B cell (primary cell): ENCODE measurements at regions not wholly inside any gene's neighbourhood (a gene's known extent, or its start where the extent isn't known, plus 50 kb on each side); places are given as distances from the start of the nearest gene placed in this dataset.

Source experiments
- ATAC-seq: fragments of 200-7000 bp; cut with Tn5 transposase; one replicate; pipeline ENCODE4 v1.10.0; 2021; ENCODE audit warnings: low read depth, mild to moderate bottlenecking, moderate number of reproducible peaks, moderate library complexity
- CTCF ChIA-PET: fragments of 350-600 bp; sonication (Branson Sonifier 250); formaldehyde crosslinking; loops from one replicate; lab custom pipeline; 2021; ENCODE audit warnings: antibody characterized with exemption, inconsistent platforms; lab: Charles Lee
- POLR2A ChIA-PET: fragments of 350-600 bp; sonication (Branson Sonifier 250); formaldehyde crosslinking; loops from one replicate; lab custom pipeline; 2021; ENCODE audit warnings: antibody characterized with exemption; lab: Charles Lee
- DNase-seq: peaks from one replicate; pipeline ENCODE4 v3.0.0; 2013
- H2AFZ ChIP-seq: 2 replicates; pipeline ENCODE4 v1.6.1; 2012; ENCODE audit warnings: mild to moderate bottlenecking, low read depth, low read length; ENCODE audit not compliant: insufficient read depth, poor library complexity, severe bottlenecking
- H3K27ac ChIP-seq, 2 donors: 1 replicate in 1 of 2; 2 replicates in 1 of 2; pipeline ENCODE4 v1.5.1; 2012 to 2013; ENCODE audit warnings: low read length in 2 of 2, mild to moderate bottlenecking in 2 of 2, moderate library complexity in 1 of 2
- H3K27me3 ChIP-seq, 4 experiments: fragments of 200-600 bp in 1 of 4; sonication (generic) in 1 of 4; replicated peaks in 1 of 4; 1 replicate in 2 of 4; 2 replicates in 2 of 4; pipeline versions ENCODE4 v1.6.1 to v1.7.0; 2013 to 2016; ENCODE audit warnings: low read length in 3 of 4, mild to moderate bottlenecking in 2 of 4, mixed read lengths in 1 of 4, moderate library complexity in 1 of 4; ENCODE audit not compliant: insufficient read depth in 4 of 4, control insufficient read depth in 3 of 4; ENCODE audit errors: control extremely low read depth in 1 of 4
- H3K36me3 ChIP-seq, 2 experiments: replicated peaks in 1 of 2; 1 replicate in 1 of 2; 2 replicates in 1 of 2; pipeline versions ENCODE4 v1.6.1 to v1.7.1; 2013; ENCODE audit warnings: low read length in 1 of 2; ENCODE audit not compliant: insufficient read depth in 2 of 2, control insufficient read depth in 1 of 2; ENCODE audit errors: control extremely low read depth in 1 of 2, extremely low read depth in 1 of 2
- H3K4me1 ChIP-seq, 2 donors: fragments of 200-600 bp in 1 of 2; sonication (generic) in 1 of 2; 1 replicate in 1 of 2; 2 replicates in 1 of 2; pipeline versions ENCODE4 v1.5.1 to v1.6.1; 2013 to 2017; ENCODE audit warnings: low read length in 2 of 2; ENCODE audit not compliant: control insufficient read depth in 2 of 2, insufficient read depth in 2 of 2
- H3K4me2 ChIP-seq: replicated peaks from 2 replicates; pipeline ENCODE3; 2012; ENCODE audit warnings: mild to moderate bottlenecking, low read depth, low read length; ENCODE audit not compliant: poor library complexity, severe bottlenecking
- H3K4me3 ChIP-seq, 5 experiments: fragments of 200-600 bp in 1 of 5; sonication (generic) in 1 of 5; 1 replicate in 3 of 5; 2 replicates in 2 of 5; pipeline versions ENCODE4 v1.5.1 to v1.7.0; 2011 to 2016; ENCODE audit warnings: low read length in 4 of 5, mild to moderate bottlenecking in 4 of 5, low read depth in 2 of 5, control low read depth in 1 of 5, moderate library complexity in 1 of 5; ENCODE audit not compliant: insufficient read depth in 1 of 5; ENCODE audit errors: control extremely low read depth in 1 of 5, extremely low read depth in 1 of 5
- H3K79me2 ChIP-seq: fragments of 200-600 bp; sonication (generic); one replicate; pipeline ENCODE4 v1.6.0; 2016; ENCODE audit warnings: low read length; ENCODE audit not compliant: control insufficient read depth, insufficient read depth
- H3K9ac ChIP-seq: fragments of 200-600 bp; sonication (generic); 2 replicates; pipeline ENCODE4 v1.6.1; 2017; ENCODE audit warnings: mild to moderate bottlenecking, low read length, moderate library complexity
- H3K9me3 ChIP-seq, 3 donors: one replicate each; pipeline versions ENCODE4 v1.6.1 to v1.7.1; 2013; ENCODE audit warnings: low read length in 2 of 3; ENCODE audit not compliant: control insufficient read depth in 2 of 3, insufficient read depth in 1 of 3; ENCODE audit errors: control extremely low read depth in 1 of 3
- H4K20me1 ChIP-seq: 2 replicates; pipeline ENCODE4 v1.6.0; 2012; ENCODE audit warnings: mild to moderate bottlenecking, low read length; ENCODE audit not compliant: insufficient read depth, control insufficient read depth, poor library complexity, severe bottlenecking
- H3K27ac Mint-ChIP-seq: one replicate; pipeline ENCODE4 v1.8.0; 2021; ENCODE audit warnings: mixed read lengths
- H3K27me3 Mint-ChIP-seq: one replicate; pipeline ENCODE4 v1.8.0; 2021; ENCODE audit warnings: mixed read lengths
- H3K4me1 Mint-ChIP-seq: one replicate; pipeline ENCODE4 v1.8.0; 2021; ENCODE audit warnings: mixed read lengths
- H3K4me3 Mint-ChIP-seq: one replicate; pipeline ENCODE4 v1.8.0; 2021; ENCODE audit warnings: mixed read lengths
- H3K9me3 Mint-ChIP-seq: one replicate; pipeline ENCODE4 v1.8.0; 2022; ENCODE audit warnings: mixed read lengths; ENCODE audit not compliant: insufficient read depth
- EZH2 ChIP-seq: IDR thresholded peaks from 2 replicates; pipeline ENCODE4 v1.6.1; 2012; ENCODE audit warnings: borderline replicate concordance, low read depth, mild to moderate bottlenecking, moderate library complexity, low read length; ENCODE audit not compliant: insufficient read depth, poor library complexity, severe bottlenecking
- WGBS: methylation state at CpG from one replicate; pipeline ENCODE4 v1.1.5; 2013; ENCODE audit warnings: missing lambda C conversion rate; ENCODE audit not compliant: insufficient coverage; 5-methylcytosine and 5-hydroxymethylcytosine counted together
- intact Hi-C: fragments of 100-400 bp; cut with micrococcal nuclease; formaldehyde crosslinking; loops from one replicate; pipeline ENCODE4 v1.10.0; 2022
- TF ChIP-seq, protein P1 (sequence below): fragments of 200-600 bp; IDR thresholded peaks from one replicate; pipeline ENCODE4 v1.8.0; 2022; ENCODE audit warnings: antibody characterized with exemption, mild to moderate bottlenecking

DNA sequence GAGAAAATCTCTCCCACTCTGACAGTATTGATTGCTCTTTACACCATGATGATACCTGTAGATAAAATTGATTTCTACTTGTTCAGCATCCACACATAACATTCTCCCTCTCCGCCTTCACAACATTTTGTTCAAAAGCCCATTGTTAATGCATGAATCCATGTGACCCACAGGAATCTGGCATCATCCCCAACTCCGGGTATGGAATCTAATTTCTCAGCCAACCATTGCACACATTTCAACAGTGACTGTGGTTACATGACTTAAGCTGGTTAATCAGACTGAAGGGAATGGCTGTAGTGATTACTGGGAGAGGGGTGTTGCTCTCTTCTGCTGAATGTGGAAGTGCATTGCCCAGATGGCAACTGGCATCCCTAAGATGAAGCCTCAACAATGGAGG lies 161.4 kb upstream of the C16orf82 start:
- Histone ChIP-seq H3K4me1 (no peaks in the 10 kb centered on the region), H3K9ac (no peak overlapping the region), H3K79me2 (no peaks in the 10 kb centered on the region), H2AFZ (no peak overlapping the region), H4K20me1 (no peaks in the 10 kb centered on the region), H3K4me2 (no peak overlapping the region), H3K36me3 (no peaks in the 10 kb centered on the region), H3K4me3 (no peak overlapping the region), H3K27me3 (peaks cover 0 to 5% (median 0%) of the 10 kb centered on the region in 4 experiments), H3K27ac (no peak overlapping the region), H3K9me3 (no peaks in the 10 kb centered on the region)
- ChIA-PET POLR2A (no interaction called here), CTCF (no interaction called here)
- TF ChIP-seq, protein P1, sequence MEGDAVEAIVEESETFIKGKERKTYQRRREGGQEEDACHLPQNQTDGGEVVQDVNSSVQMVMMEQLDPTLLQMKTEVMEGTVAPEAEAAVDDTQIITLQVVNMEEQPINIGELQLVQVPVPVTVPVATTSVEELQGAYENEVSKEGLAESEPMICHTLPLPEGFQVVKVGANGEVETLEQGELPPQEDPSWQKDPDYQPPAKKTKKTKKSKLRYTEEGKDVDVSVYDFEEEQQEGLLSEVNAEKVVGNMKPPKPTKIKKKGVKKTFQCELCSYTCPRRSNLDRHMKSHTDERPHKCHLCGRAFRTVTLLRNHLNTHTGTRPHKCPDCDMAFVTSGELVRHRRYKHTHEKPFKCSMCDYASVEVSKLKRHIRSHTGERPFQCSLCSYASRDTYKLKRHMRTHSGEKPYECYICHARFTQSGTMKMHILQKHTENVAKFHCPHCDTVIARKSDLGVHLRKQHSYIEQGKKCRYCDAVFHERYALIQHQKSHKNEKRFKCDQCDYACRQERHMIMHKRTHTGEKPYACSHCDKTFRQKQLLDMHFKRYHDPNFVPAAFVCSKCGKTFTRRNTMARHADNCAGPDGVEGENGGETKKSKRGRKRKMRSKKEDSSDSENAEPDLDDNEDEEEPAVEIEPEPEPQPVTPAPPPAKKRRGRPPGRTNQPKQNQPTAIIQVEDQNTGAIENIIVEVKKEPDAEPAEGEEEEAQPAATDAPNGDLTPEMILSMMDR, result no peak
- TF ChIP-seq EZH2, result no peak
- WGBS, result no CpG with 5 or more reads among the region's 2 CpGs
- no peak overlapping the region for H3K4me3 Mint-ChIP-seq
- ATAC-seq, result no peak
- intact Hi-C loops, result no loop called here
- no peaks in the 10 kb centered on the region for H3K9me3 Mint-ChIP-seq
- no peaks in the 10 kb centered on the region for H3K4me1 Mint-ChIP-seq
- DNase-seq, result no peak
- H3K27ac Mint-ChIP-seq, result no peak overlapping the region
- peaks cover 18% of the 10 kb centered on the region for H3K27me3 Mint-ChIP-seq

DNA sequence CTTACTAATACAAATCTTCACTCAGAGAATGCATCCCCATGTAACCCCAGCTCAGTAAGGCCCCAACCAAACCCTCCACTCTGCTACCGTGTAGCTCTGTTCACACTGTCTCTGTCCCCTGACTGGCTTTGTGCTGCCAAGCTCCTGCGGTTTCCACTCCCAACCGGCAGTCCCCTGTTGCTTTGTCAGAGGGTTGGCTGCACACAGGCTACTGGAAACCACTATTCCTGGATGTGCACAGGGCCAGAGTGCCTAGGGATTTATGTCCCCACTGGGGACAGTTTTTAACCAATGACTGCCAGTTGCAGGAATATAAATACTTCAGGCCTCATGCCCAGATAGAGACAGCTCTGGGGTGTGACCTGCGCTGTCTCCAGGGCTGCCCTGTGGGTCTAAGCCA lies 157.1 kb upstream of the C16orf82 start:
- Histone ChIP-seq H3K4me3 (no peak overlapping the region), H2AFZ (no peak overlapping the region), H3K36me3 (no peaks in the 10 kb centered on the region), H3K9me3 (no peaks in the 10 kb centered on the region), H3K79me2 (no peaks in the 10 kb centered on the region), H3K27me3 (no peaks in the 10 kb centered on the region), H3K27ac (no peak overlapping the region), H3K9ac (no peak overlapping the region), H3K4me1 (no peaks in the 10 kb centered on the region), H4K20me1 (no peaks in the 10 kb centered on the region), H3K4me2 (no peak overlapping the region)
- Mint-ChIP-seq H3K9me3 (no peaks in the 10 kb centered on the region), H3K4me3 (no peak overlapping the region), H3K27me3 (peaks cover 20% of the 10 kb centered on the region), H3K4me1 (no peaks in the 10 kb centered on the region), H3K27ac (no peak overlapping the region)
- DNase-seq, result no peak
- WGBS, result 83% methylated on average over 4 of the region's 4 CpGs
- ChIA-PET CTCF (no interaction called here), POLR2A (no interaction called here)
- no peak for TF ChIP-seq EZH2
- TF ChIP-seq, protein P1, result no peak
- no peak for ATAC-seq
- intact Hi-C loops, result no loop called here
